Kidney glomerular epithelial cell (primary cell): ENCODE measurements at regions not wholly inside any gene's neighbourhood (a gene's known extent, or its start where the extent isn't known, plus 50 kb on each side); places are given as distances from the start of the nearest gene placed in this dataset.
"Not testable (repeated sequence)": the region's sequence is repeated elsewhere in the genome, so short reads cannot be mapped to it uniquely, and the experiment has no call there.

Experiments
- DNase-seq: peaks from one replicate; lab custom pipeline; 2025; lab: John Stamatoyannopoulos, UW

DNA sequence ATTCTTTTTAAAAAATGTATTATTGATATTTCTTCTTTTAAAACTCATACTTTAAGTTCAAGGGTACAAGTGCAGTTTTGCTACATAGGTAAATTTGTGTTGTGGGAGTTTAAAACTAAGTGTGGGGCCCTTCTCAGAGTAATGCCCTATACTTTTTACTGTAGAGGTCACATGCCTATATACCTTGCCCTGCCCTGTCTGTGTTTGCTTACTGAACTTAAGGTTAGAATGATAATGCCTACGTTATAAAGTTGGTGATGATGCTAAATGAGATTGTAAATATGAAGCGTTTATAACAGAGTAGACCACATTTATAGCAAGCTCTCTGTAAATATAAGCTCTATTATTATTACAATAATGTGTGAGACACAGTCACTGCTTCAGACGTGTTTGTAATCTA is 261.9 kb downstream of the RASSF9 start:
- DNase-seq: no peak

GRCh38 chr12:85575120-85576096 is 260.8 kb downstream of the RASSF9 start:
- DNase-seq: peak; percentile 51

DNA sequence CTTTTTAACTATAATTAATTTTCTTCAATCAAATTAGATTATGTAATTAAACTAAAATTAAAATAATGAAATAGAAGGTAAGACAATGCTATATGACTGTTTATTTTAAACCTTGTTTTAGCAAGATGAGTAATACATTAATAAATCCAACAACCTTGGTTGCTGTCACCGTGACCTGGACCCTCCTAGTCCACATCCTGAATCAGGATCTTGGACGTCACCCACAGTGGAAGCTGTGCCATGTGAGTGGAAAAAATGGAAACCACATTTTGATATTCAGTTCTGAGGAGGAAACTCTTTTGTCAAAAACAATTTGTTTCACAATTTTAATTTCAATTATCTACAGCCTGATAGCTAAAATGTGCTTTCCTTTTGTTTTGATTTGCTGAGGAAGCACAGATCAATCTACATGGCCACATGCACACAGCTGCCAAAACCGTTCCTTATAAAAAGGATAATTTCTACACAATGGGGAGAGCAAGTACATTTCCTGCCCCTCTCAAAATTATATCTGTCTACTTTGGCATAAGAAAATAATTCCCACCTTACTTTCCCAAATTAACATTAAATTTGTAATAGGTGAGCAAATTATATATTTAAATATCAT is 255.5 kb downstream of the RASSF9 start:
- no peak for DNase-seq

DNA sequence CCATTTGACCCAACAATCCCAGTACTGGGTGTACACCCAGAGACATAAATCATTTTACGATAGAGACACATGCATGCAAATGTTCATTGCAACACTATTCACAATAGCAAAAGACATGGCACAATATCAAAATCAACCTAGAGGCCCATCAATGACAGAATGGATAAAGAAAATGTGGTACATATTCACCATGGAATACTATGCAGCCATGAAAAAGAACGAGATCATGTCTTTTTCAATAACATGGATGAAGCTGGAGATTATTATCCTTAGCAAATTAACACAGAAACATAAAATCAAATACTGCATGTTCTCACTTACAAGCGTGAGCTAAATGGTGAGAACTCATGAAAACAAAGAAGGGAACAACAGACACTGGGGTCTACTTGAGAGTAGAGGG is 249.1 kb downstream of the RASSF9 start:
- DNase-seq: no peak

DNA sequence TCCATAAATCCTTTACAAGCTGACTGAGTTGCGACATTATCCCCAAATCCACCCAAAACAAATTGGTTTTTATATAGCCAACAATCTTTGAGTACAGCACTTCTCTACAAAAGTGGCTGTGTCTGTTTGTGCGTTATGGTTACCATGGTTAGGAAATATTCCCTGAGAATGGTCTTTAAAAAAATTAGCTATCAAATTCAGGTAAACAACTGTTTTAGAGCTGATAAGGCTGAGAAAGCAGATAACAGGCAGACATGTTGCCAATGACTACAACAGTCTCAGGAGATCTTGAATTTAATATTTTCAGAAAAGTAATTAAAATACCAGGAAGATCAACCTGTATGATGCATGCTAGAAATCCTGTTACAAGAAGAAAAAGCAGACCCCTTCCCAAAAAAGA is 248.0 kb downstream of the RASSF9 start:
- no peak for DNase-seq

- DNase-seq: no peak
Measured at GRCh38 chr12:85600841-85601240, 235.4 kb downstream of the RASSF9 start.

GRCh38 chr12:85603556-85603955 is 232.7 kb downstream of the RASSF9 start:
- no peak for DNase-seq

DNA sequence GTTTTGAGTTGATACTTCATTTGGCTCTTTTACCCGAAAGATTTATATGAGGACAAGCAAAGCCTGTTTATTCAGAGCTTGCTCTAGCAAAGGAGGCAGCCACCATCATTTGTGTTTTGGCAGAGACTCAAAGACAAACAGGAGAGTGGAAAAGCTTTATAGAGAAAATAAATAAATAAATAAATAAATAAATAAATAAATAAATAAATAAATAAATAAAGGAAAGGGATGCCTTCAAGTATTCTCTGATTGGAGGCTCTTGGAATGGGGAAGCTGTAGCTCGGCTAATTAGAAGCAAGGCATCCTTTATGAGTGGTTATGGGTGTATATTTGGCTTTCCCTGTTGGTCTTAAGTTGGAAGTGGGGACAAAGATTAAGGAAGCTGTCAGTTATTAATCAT is 229.8 kb downstream of the RASSF9 start:
- no peak for DNase-seq

DNA sequence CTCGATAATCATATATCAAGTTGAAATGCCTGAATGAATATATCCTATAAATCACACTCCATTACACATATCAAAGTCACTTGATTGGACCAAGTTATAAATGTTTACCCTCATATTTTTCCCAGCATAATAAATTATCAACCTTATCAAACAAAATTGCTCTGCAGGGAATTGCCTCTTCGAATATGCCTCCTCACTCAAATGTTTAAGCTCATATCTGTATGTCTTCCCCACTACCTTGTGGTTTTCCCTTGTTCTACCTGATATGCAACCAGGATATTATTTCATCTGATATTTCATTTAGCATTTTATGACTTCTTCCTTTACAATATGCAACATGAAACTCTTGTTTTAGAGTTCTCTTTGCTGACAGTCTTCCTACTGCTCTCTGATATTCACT is 226.4 kb downstream of the RASSF9 start:
- no peak for DNase-seq

DNA sequence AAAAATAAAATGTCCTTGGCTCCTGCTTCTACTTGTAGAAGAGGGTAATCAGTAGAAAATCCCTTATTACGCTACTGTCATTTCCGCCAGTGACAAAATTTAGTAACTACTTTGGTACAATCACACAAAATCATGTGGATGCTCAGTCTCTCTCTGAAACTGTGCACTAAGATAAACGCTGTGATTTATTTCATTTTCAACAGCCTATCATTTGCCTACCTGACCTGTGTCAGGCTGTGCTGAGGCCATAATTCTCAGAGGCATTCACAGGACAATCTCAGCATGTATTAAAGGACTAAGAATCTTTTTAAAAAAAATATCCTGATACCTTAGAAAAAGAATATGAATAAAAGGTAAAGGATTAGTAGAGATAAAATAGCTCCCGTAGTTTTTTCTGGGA is 226.0 kb downstream of the RASSF9 start:
- DNase-seq: no peak

- no peak for DNase-seq
Measured at GRCh38 chr12:85616201-85616600, 220.0 kb downstream of the RASSF9 start.

- DNase-seq: no peak
Measured at GRCh38 chr12:85617307-85618091, 218.7 kb downstream of the RASSF9 start.

DNA sequence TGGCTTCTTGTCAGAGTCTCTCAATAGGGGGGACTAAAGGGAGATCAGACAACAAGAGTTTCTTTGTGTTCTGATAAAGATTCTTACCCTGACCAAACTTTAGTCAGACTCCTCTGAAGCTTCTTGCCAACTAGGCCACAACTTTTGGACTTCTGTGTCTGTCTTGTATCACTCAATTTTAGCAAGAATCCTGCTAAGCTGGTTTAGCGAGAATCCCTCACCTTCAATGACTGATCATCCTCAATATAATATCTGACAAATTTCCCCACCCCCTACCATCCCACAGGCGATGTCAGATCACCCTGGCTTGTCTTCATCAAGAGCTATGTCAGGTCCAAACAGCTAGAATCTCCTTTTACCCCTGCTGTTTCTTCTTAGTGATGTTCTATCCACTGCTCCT is 215.2 kb downstream of the RASSF9 start:
- DNase-seq: no peak

- no peak for DNase-seq
Measured at GRCh38 chr12:85623763-85624162, 212.4 kb downstream of the RASSF9 start.

DNA sequence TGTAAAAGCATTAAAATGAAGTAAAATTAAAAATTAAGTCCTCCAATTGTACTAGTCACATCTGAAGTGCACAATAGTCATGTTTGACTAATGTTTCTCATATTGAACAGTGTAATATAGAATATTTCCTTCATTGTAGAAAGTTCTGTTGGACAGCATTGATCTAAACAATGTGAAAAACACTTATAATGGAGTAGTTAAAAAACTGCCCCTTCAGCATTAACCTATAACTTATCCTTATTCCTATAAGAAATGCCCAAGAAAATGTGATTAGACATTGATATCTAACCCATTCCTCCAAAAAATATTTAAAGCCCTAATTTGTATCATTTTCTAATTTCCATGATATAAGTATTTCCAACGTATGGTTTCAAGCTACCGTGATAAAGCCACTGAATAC is 210.7 kb downstream of the RASSF9 start:
- DNase-seq: no peak

GRCh38 chr12:85626001-85626783 is 210.0 kb downstream of the RASSF9 start:
- DNase-seq: peak; percentile 80

- DNase-seq: no peak
Measured at GRCh38 chr12:85626784-85627171, 209.4 kb downstream of the RASSF9 start.

GRCh38 chr12:85627584-85627983 is 208.6 kb downstream of the RASSF9 start:
- DNase-seq: no peak

DNA sequence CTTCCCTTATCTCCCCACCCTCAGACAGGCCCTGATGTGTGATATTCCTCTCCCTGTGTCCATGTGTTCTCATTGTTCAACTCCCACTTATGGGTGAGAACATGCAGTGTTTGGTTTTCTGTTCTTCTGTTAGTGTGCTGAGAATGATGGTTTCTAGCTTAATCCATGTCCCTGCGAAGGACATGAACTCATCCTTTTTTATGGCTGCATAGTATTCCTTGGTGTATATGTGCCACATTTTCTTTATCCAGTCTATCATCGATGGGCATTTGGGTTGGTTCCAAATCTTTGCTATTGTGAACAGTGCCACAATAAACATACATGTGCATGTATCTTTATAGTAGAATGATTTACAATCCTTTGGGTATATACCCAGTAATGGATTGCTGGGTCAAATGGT is 207.6 kb downstream of the RASSF9 start:
- DNase-seq: not testable (repeated sequence)

DNA sequence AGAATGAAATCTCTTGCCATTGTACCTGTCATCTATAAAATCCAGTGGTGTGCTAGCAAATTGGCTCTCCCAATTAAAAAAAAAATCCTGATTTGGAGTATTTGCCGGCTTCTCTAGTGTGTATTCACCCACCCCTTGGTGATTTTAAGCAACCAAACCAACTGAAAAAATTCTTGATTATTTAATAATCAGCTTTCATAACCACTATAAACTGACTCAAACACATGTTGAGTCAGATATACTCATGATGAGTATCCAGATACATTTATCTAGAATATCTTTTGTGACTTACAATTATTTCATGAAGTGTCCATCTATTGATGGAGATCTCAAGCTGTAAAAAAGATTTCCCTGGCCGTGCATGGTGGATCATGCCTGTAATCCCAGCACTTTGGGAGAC is 205.4 kb downstream of the RASSF9 start:
- DNase-seq: no peak

- DNase-seq: no peak
Measured at GRCh38 chr12:85632390-85632789, 203.8 kb downstream of the RASSF9 start.

GRCh38 chr12:85633491-85633890 is 202.7 kb downstream of the RASSF9 start:
- no peak for DNase-seq
